Smooth muscle cell (in vitro differentiated cells): ENCODE measurements at regions not wholly inside any gene's neighbourhood (a gene's known extent, or its start where the extent isn't known, plus 50 kb on each side); places are given as distances from the start of the nearest gene placed in this dataset.

Source experiments
- DNase-seq: peaks from one replicate; lab custom pipeline; 2025; ENCODE audit not compliant: unreplicated experiment; lab: John Stamatoyannopoulos, UW
- H2AFZ ChIP-seq: fragments of 200-600 bp; sonication (generic); 2 replicates; pipeline ENCODE4 v1.6.0; 2016; ENCODE audit warnings: antibody characterized with exemption, low read depth, mild to moderate bottlenecking
- H3F3A ChIP-seq: fragments of 200-600 bp; sonication (generic); 2 replicates; pipeline ENCODE4 v1.6.0; 2017; ENCODE audit warnings: antibody characterized with exemption, low read depth
- H3K27ac ChIP-seq: fragments of 200-600 bp; sonication (generic); 2 replicates; pipeline ENCODE4 v1.5.1; 2016; ENCODE audit warnings: low read depth, mild to moderate bottlenecking
- H3K27me3 ChIP-seq: fragments of 200-600 bp; sonication (generic); 2 replicates; pipeline ENCODE4 v1.6.1; 2016; ENCODE audit warnings: low read depth, mild to moderate bottlenecking
- H3K36me3 ChIP-seq: fragments of 200-600 bp; sonication (generic); 2 replicates; pipeline ENCODE4 v1.5.1; 2016; ENCODE audit warnings: low read depth
- H3K4me1 ChIP-seq: fragments of 200-600 bp; sonication (generic); 2 replicates; pipeline ENCODE4 v1.5.1; 2016; ENCODE audit warnings: low read depth
- H3K4me2 ChIP-seq: fragments of 200-600 bp; sonication (generic); 2 replicates; pipeline ENCODE4 v1.6.0; 2016; ENCODE audit warnings: mild to moderate bottlenecking
- H3K4me3 ChIP-seq: fragments of 200-600 bp; sonication (generic); 2 replicates; pipeline ENCODE4 v1.5.1; 2016; ENCODE audit warnings: mild to moderate bottlenecking
- H3K79me2 ChIP-seq: fragments of 200-600 bp; sonication (generic); 2 replicates; pipeline ENCODE4 v1.6.0; 2016; ENCODE audit warnings: low read depth, mild to moderate bottlenecking
- H3K9ac ChIP-seq: fragments of 200-600 bp; sonication (generic); 2 replicates; pipeline ENCODE4 v1.6.0; 2016; ENCODE audit warnings: low read depth
- H3K9me3 ChIP-seq: fragments of 200-600 bp; sonication (generic); replicated peaks from 2 replicates; pipeline ENCODE4 v1.5.1; 2016; ENCODE audit warnings: low read depth
- H4K20me1 ChIP-seq: fragments of 200-600 bp; sonication (generic); 2 replicates; pipeline ENCODE4 v1.6.0; 2016; ENCODE audit warnings: low read depth
- CTCF ChIP-seq: fragments of 200-600 bp; sonication (generic); IDR thresholded peaks from 2 replicates; pipeline ENCODE4 v1.5.1; 2017; ENCODE audit warnings: borderline replicate concordance, mild to moderate bottlenecking, antibody characterized with exemption; ENCODE audit not compliant: insufficient read depth, poor library complexity, severe bottlenecking
- WGBS: methylation state at CpG from one replicate; pipeline ENCODE4 v1.1.7; 2016; ENCODE audit warnings: low lambda C conversion rate; 5-methylcytosine and 5-hydroxymethylcytosine counted together

GRCh38 chrX:99833821-99834220, 576.3 kb downstream of the PCDH19 start:
- Histone ChIP-seq H3K79me2 (no peaks in the 10 kb centered on the region), H4K20me1 (no peaks in the 10 kb centered on the region), H3K36me3 (no peaks in the 10 kb centered on the region), H3K27me3 (no peaks in the 10 kb centered on the region), H3K4me3 (no peak overlapping the region), H3K4me1 (no peaks in the 10 kb centered on the region), H3K4me2 (no peak overlapping the region), H3K9ac (no peak overlapping the region), H3F3A (no peaks in the 10 kb centered on the region), H3K9me3 (no peaks in the 10 kb centered on the region), H3K27ac (no peak overlapping the region), H2AFZ (no peak overlapping the region)
- TF ChIP-seq CTCF: no peak
- DNase-seq: no peak
- WGBS: 71% methylated on average over 1 of the region's 1 CpG

GRCh38 chrX:99820197-99820596, 589.9 kb downstream of the PCDH19 start:
- Histone ChIP-seq H4K20me1 (no peaks in the 10 kb centered on the region), H3K4me1 (no peaks in the 10 kb centered on the region), H3F3A (no peaks in the 10 kb centered on the region), H3K4me2 (no peak overlapping the region), H3K4me3 (no peak overlapping the region), H3K36me3 (no peaks in the 10 kb centered on the region), H2AFZ (no peak overlapping the region), H3K27me3 (no peaks in the 10 kb centered on the region), H3K9me3 (no peaks in the 10 kb centered on the region), H3K27ac (no peak overlapping the region), H3K9ac (no peak overlapping the region), H3K79me2 (no peaks in the 10 kb centered on the region)
- TF ChIP-seq CTCF: no peak
- no peak for DNase-seq
- 70% methylated on average over 2 of the region's 2 CpGs for WGBS

GRCh38 chrX:99800016-99800415, 610.1 kb downstream of the PCDH19 start:
- Histone ChIP-seq H3K4me2 (no peak overlapping the region), H3K27me3 (no peaks in the 10 kb centered on the region), H3K9me3 (peaks cover 4% of the 10 kb centered on the region), H3K27ac (no peak overlapping the region), H3K4me1 (no peaks in the 10 kb centered on the region), H3K79me2 (no peaks in the 10 kb centered on the region), H3K9ac (no peak overlapping the region), H4K20me1 (no peaks in the 10 kb centered on the region), H3K36me3 (no peaks in the 10 kb centered on the region), H2AFZ (no peak overlapping the region), H3F3A (no peaks in the 10 kb centered on the region), H3K4me3 (no peak overlapping the region)
- 79% methylated on average over 1 of the region's 1 CpG for WGBS
- no peak for DNase-seq
- no peak for TF ChIP-seq CTCF

- Histone ChIP-seq H4K20me1 (no peaks in the 10 kb centered on the region), H3K9ac (no peak overlapping the region), H3K4me2 (no peak overlapping the region), H3K4me1 (no peaks in the 10 kb centered on the region), H3K9me3 (peaks cover 4% of the 10 kb centered on the region), H3F3A (no peaks in the 10 kb centered on the region), H2AFZ (no peak overlapping the region), H3K79me2 (no peaks in the 10 kb centered on the region), H3K36me3 (no peaks in the 10 kb centered on the region), H3K27ac (peak overlapping the region; percentile 37), H3K27me3 (no peaks in the 10 kb centered on the region), H3K4me3 (no peak overlapping the region)
- DNase-seq: no peak
- WGBS: 38% methylated on average over 3 of the region's 3 CpGs
- no peak for TF ChIP-seq CTCF
Measured at GRCh38 chrX:99798936-99799335, 611.1 kb downstream of the PCDH19 start.
